ENCODE measurements at regions not wholly inside any gene's neighbourhood (a gene's known extent, or its start where the extent isn't known, plus 50 kb on each side); places are given as distances from the start of the nearest gene placed in this dataset.

- ChIA-PET POLR2A (no interaction called here), CTCF (no interaction called here)
These were observed 73.0 kb downstream of the RTL6 start for GRCh38 chr22:44424867-44425693.

GRCh38 chr22:44424359-44424682 is 73.7 kb downstream of the RTL6 start:
- CTCF ChIA-PET, result no interaction called here
- POLR2A ChIA-PET, result no interaction called here

GRCh38 chr22:44423556-44424358 is 74.3 kb downstream of the RTL6 start:
- CTCF ChIA-PET, result no interaction called here
- POLR2A ChIA-PET, result no interaction called here

GRCh38 chr22:44422746-44423380 is 75.2 kb downstream of the RTL6 start:
- CTCF ChIA-PET, result no interaction called here
- POLR2A ChIA-PET, result no interaction called here

GRCh38 chr22:44419429-44419828 is 78.6 kb downstream of the RTL6 start:
- CTCF ChIA-PET, result no interaction called here
- POLR2A ChIA-PET, result no interaction called here

GRCh38 chr22:44413211-44413610 is 84.8 kb downstream of the RTL6 start:
- POLR2A ChIA-PET, result no interaction called here
- CTCF ChIA-PET, result no interaction called here

- ChIA-PET POLR2A (no interaction called here), CTCF (no interaction called here)
These were observed 85.8 kb downstream of the RTL6 start for GRCh38 chr22:44412136-44412731.

- POLR2A ChIA-PET, result no interaction called here
- CTCF ChIA-PET, result no interaction called here
These were observed 86.6 kb downstream of the RTL6 start for GRCh38 chr22:44411226-44412135.

GRCh38 chr22:44410451-44410991 is 87.5 kb downstream of the RTL6 start:
- POLR2A ChIA-PET, result no interaction called here
- CTCF ChIA-PET, result no interaction called here

- ChIA-PET CTCF (no interaction called here), POLR2A (no interaction called here)
These were observed 88.1 kb downstream of the RTL6 start for GRCh38 chr22:44409974-44410316.

GRCh38 chr22:44409211-44409973 is 88.6 kb downstream of the RTL6 start:
- ChIA-PET POLR2A (no interaction called here), CTCF (no interaction called here)

- ChIA-PET POLR2A (no interaction called here), CTCF (no interaction called here)
These were observed 89.2 kb downstream of the RTL6 start for GRCh38 chr22:44408829-44409192.

GRCh38 chr22:44407987-44408828 is 89.8 kb downstream of the RTL6 start:
- CTCF ChIA-PET, result no interaction called here
- POLR2A ChIA-PET, result no interaction called here

- CTCF ChIA-PET, result interaction anchor here (0.6 kb wide), 1 partner anchor 24 kb away, joined by 3 read pairs; no protein-coding TSS in a partner anchor
- POLR2A ChIA-PET, result no interaction called here
These were observed 90.7 kb downstream of the RTL6 start for GRCh38 chr22:44407171-44407986.

GRCh38 chr22:44406341-44407170 is 91.5 kb downstream of the RTL6 start:
- POLR2A ChIA-PET, result no interaction called here
- CTCF ChIA-PET, result interaction anchor here (0.6 kb wide), 1 partner anchor 25 kb away, joined by 3 read pairs; no protein-coding TSS in a partner anchor

GRCh38 chr22:44405661-44406060 is 92.4 kb downstream of the RTL6 start:
- ChIA-PET CTCF (no interaction called here), POLR2A (no interaction called here)

Measured in activated CD8-positive, alpha-beta memory T cell treated with anti-CD3 and anti-CD28 coated beads for 36 hours (primary cell).